Upper lobe of right lung (tissue), 1 donor: ENCODE measurements at regions not wholly inside any gene's neighbourhood (a gene's known extent, or its start where the extent isn't known, plus 50 kb on each side); places are given as distances from the start of the nearest gene placed in this dataset.
"Not testable (repeated sequence)": the region's sequence is repeated elsewhere in the genome, so short reads cannot be mapped to it uniquely, and the experiment has no call there.

Experiments used
- ATAC-seq: fragments of 200-7000 bp; cut with Tn5 transposase; one replicate; pipeline ENCODE4 v1.9.1; 2020; ENCODE audit warnings: mild to moderate bottlenecking, moderate library complexity
- DNase-seq: peaks from one replicate; pipeline ENCODE4 v3.0.0-alpha.2; 2020
- H3K27ac ChIP-seq: fragments of 200-600 bp; one replicate; pipeline ENCODE4 v1.8.0; 2022
- H3K27me3 ChIP-seq: fragments of 200-600 bp; one replicate; pipeline ENCODE4 v1.8.0; 2022; ENCODE audit warnings: mild to moderate bottlenecking
- H3K36me3 ChIP-seq: fragments of 200-600 bp; one replicate; pipeline ENCODE4 v1.8.0; 2022
- H3K4me1 ChIP-seq: fragments of 200-600 bp; one replicate; pipeline ENCODE4 v1.8.0; 2022
- H3K4me3 ChIP-seq: fragments of 200-600 bp; one replicate; pipeline ENCODE4 v1.8.0; 2022; ENCODE audit warnings: mild to moderate bottlenecking
- H3K9me3 ChIP-seq: fragments of 200-600 bp; one replicate; pipeline ENCODE4 v1.8.0; 2022
- CTCF ChIP-seq: fragments of 200-600 bp; IDR thresholded peaks from one replicate; pipeline ENCODE4 v1.8.0; 2022; ENCODE audit warnings: antibody characterized with exemption
- intact Hi-C: fragments of 100-400 bp; cut with DNase I; formaldehyde crosslinking; loops from one replicate; pipeline ENCODE4 v1.11.0; 2022
- donor health status: DM: no; HTN: yes; CAD: no; lungs with severe emphysema.

GRCh38 chr15:47035475-47036406 is 681.6 kb upstream of the SEMA6D start:
- H3K27me3 ChIP-seq = no peaks in the 10 kb centered on the region
- no peaks in the 10 kb centered on the region for H3K36me3 ChIP-seq
- H3K4me1 ChIP-seq = no peaks in the 10 kb centered on the region
- H3K9me3 ChIP-seq = no peaks in the 10 kb centered on the region
- TF ChIP-seq CTCF = no peak
- peak; percentile 44 for ATAC-seq
- no peak overlapping the region for H3K27ac ChIP-seq
- DNase-seq = no peak
- no peak overlapping the region for H3K4me3 ChIP-seq
- intact Hi-C loops = no loop called here

- no peak for TF ChIP-seq CTCF
- Histone ChIP-seq H3K27ac (no peak overlapping the region), H3K27me3 (no peaks in the 10 kb centered on the region), H3K36me3 (no peaks in the 10 kb centered on the region), H3K4me3 (no peak overlapping the region), H3K9me3 (no peaks in the 10 kb centered on the region), H3K4me1 (no peaks in the 10 kb centered on the region)
- DNase-seq (no peak), ATAC-seq (no peak)
- intact Hi-C loops = no loop called here
Measured at GRCh38 chr15:47037003-47037402, 680.3 kb upstream of the SEMA6D start.

GRCh38 chr15:47039225-47039624 is 678.1 kb upstream of the SEMA6D start:
- H3K9me3 ChIP-seq = no peaks in the 10 kb centered on the region
- TF ChIP-seq CTCF = no peak
- intact Hi-C loops = no loop called here

GRCh38 chr15:47041301-47041700 is 676.0 kb upstream of the SEMA6D start:
- ATAC-seq = no peak
- H3K4me1 ChIP-seq = no peaks in the 10 kb centered on the region
- H3K27me3 ChIP-seq = no peaks in the 10 kb centered on the region
- DNase-seq = no peak
- no peaks in the 10 kb centered on the region for H3K9me3 ChIP-seq
- no peaks in the 10 kb centered on the region for H3K36me3 ChIP-seq
- intact Hi-C loops = no loop called here
- H3K4me3 ChIP-seq = no peak overlapping the region
- TF ChIP-seq CTCF = no peak
- no peak overlapping the region for H3K27ac ChIP-seq

More at GRCh38 chr15:47039225-47039624, 678.1 kb upstream of the SEMA6D start:
- ATAC-seq = no peak
- no peak for DNase-seq
- H3K27me3 ChIP-seq = no peaks in the 10 kb centered on the region
- H3K4me3 ChIP-seq = no peak overlapping the region
- H3K27ac ChIP-seq = no peak overlapping the region
- H3K4me1 ChIP-seq = no peaks in the 10 kb centered on the region
- H3K36me3 ChIP-seq = no peaks in the 10 kb centered on the region

GRCh38 chr15:47047981-47048380 is 669.3 kb upstream of the SEMA6D start:
- H3K9me3 ChIP-seq = not testable (repeated sequence)

GRCh38 chr15:47066392-47066791 is 650.9 kb upstream of the SEMA6D start:
- intact Hi-C loops = no loop called here
- ATAC-seq = no peak
- Histone ChIP-seq H3K27me3 (no peaks in the 10 kb centered on the region), H3K27ac (no peak overlapping the region), H3K4me3 (no peak overlapping the region), H3K4me1 (no peaks in the 10 kb centered on the region), H3K36me3 (no peaks in the 10 kb centered on the region), H3K9me3 (no peaks in the 10 kb centered on the region)
- DNase-seq = no peak
- no peak for TF ChIP-seq CTCF

More at GRCh38 chr15:47047981-47048380, 669.3 kb upstream of the SEMA6D start:
- intact Hi-C loops, H3K4me1 ChIP-seq, DNase-seq, H3K27me3 ChIP-seq, H3K4me3 ChIP-seq, H3K36me3 ChIP-seq, H3K27ac ChIP-seq, ATAC-seq: not testable (repeated sequence)

- H3K27ac ChIP-seq, H3K4me3 ChIP-seq, H3K4me1 ChIP-seq, ATAC-seq, DNase-seq, H3K36me3 ChIP-seq, intact Hi-C loops, H3K27me3 ChIP-seq, H3K9me3 ChIP-seq: not testable (repeated sequence)
Measured at GRCh38 chr15:47077846-47078245, 639.5 kb upstream of the SEMA6D start.
